ENCODE measurements at regions not wholly inside any gene's neighbourhood (a gene's known extent, or its start where the extent isn't known, plus 50 kb on each side); places are given as distances from the start of the nearest gene placed in this dataset.
"Not testable (repeated sequence)": the region's sequence is repeated elsewhere in the genome, so short reads cannot be mapped to it uniquely, and the experiment has no call there.

DNA sequence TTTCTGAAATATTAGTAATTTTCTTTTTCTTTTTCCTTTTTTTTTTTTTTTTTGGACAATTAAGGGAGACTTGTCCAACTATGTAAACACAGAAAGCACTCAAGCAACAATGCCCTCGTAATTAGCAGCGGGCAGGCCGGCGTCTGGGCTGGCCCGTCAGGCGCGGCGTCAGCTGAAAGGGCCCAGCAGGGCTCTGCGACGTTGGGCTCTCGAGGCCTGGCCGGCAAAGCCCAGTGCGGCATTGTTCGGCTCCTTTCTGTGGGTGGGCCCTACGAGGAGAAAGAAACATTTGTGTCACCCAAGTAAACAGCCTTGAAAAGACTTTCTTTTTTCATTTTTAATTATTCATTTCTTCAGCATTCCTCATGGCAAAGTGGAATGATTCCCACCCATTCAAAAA lies 359.2 kb downstream of the TEX29 start:
- not testable (repeated sequence) for DNase-seq

DNA sequence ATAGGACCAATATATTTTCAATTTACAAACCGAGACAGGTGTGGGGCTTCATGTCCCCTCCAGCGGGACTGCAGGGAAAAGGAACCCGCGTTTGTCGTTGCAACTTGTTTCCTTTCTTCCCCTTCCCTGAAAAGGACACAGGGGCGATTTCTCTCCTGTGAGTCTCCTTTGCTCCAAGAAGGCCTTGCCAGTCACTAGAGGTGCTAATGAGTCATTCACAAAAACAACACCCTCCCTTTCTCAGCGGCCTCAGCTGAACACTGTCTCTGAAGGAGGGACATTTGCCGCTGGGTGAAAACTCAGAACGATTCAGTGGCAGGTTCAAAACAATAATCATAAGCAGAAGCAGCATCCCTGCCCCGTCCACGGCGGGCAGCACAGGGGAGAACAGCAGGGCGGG lies 359.7 kb downstream of the TEX29 start:
- DNase-seq: not testable (repeated sequence)

- not testable (repeated sequence) for DNase-seq
These were observed 371.6 kb downstream of the TEX29 start for GRCh38 chr13:111692028-111692427.

- not testable (repeated sequence) for DNase-seq
These were observed 370.8 kb upstream of the SOX1 start for GRCh38 chr13:111696121-111696520.

GRCh38 chr13:111702059-111702458 lies 364.9 kb upstream of the SOX1 start:
- DNase-seq: not testable (repeated sequence)

Data from dermis blood vessel endothelial cell (primary cell).